Amniotic stem cell (primary cell): ENCODE measurements at regions not wholly inside any gene's neighbourhood (a gene's known extent, or its start where the extent isn't known, plus 50 kb on each side); places are given as distances from the start of the nearest gene placed in this dataset.
"Not testable (repeated sequence)": the region's sequence is repeated elsewhere in the genome, so short reads cannot be mapped to it uniquely, and the experiment has no call there.

ENCODE experiments used
- DNase-seq: peaks from one replicate; lab custom pipeline; 2025; lab: John Stamatoyannopoulos, UW

GRCh38 chr12:46983959-46984841 lies 95.2 kb upstream of the PCED1B start:
- DNase-seq = peak; percentile 24

- DNase-seq = no peak
These were observed 93.6 kb upstream of the PCED1B start for GRCh38 chr12:46985816-46986215.

- not testable (repeated sequence) for DNase-seq
These were observed 91.3 kb upstream of the PCED1B start for GRCh38 chr12:46988122-46988521.

DNA sequence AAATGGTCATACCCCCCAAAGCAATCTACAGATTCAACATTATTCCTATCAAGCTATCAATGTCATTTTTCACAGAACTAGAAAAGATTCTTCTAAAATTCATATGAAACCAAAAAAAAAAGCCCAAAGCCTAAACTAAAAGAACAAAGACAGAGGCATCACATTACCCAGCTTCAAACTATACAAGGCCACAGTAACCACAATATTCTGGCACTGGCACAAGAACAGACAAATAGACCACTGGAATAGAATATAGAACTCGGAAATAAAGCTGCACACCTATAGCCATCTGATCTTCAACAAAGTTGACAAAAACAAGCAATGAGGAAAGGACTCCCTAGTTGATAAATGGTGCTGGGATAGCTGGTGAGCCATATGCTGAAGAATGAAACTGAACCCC lies 89.2 kb upstream of the PCED1B start:
- DNase-seq = no peak

DNA sequence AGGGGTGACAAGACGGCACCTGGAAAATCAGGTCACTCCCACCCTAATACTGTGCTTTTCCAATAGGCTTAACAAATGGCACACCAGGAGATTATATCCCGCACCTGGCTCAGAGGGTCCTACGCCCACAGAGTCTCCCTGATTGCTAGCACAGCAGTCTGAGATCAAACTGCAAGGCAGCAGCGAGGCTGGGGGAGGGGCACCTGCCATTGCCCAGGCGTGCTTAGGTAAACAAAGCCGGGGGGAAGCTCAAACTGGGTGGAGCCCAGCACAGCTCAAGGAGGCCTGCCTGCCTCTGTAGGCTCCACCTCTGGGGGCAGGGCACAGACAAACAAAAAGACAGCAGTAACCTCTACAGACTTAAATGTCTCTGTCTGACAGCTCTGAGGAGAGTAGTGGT lies 87.4 kb upstream of the PCED1B start:
- not testable (repeated sequence) for DNase-seq

DNA sequence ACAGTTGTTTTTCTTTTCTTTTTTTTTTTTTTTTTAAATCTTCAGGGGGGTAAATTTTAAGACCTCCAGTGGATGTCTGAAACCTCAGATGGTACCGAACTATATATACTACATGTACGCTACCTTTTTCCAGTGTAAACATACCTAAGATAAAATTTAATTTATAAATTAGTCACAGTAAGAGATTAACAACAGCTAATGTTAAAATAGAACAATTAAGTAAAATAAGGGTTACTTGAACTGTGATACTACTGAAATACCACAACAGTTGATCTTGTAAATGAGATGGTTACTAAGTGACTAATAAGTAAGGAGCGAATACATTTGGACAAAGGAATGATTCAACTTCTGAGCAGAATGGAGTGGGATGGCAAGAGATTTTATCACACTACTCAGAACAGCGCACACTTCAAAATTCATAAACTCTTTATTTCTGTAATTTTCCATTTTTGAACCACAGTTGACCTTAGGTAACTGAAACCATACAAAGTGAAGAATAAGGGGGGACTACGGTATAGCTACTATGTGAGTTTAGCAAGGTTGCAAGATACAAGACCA lies 80.5 kb upstream of the PCED1B start:
- DNase-seq = peak; percentile 40

DNA sequence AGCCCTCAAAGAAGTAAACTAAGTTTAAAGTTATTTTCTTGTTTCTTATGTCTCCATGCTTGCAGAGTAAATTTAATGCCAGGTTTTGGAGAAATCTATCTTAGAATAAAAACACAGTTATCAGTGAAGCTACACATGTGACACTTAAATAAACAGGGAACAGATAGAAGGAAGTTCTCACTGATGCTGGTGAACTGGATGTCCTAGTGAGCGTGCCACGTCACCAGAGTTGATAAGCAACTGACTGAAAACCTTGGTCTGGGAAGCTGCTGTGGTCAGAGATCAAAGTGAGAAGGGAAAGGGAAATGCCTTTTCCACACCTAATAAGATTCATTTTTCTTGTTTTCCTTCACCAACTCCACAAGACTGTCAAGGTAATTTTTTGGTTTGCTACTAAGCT lies 74.8 kb upstream of the PCED1B start:
- no peak for DNase-seq

DNA sequence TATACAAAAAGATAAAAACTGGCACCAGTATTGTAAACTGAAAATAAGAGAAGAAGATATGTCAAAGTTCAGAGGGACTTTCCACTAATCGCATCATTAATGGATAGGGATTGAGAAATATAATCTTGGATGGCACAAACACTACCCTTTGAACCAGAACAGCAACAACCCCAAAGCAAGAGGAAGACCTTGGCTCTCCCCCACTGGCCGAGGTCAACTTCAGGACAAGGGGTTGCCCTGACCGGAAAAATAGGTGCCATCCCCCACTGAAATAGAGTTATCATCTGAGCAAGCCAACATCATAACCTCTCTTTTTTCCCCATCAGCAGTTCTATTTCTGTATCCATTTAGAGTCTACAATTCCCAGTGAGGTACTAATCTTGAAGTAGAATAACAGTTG lies 72.4 kb upstream of the PCED1B start:
- DNase-seq = no peak

DNA sequence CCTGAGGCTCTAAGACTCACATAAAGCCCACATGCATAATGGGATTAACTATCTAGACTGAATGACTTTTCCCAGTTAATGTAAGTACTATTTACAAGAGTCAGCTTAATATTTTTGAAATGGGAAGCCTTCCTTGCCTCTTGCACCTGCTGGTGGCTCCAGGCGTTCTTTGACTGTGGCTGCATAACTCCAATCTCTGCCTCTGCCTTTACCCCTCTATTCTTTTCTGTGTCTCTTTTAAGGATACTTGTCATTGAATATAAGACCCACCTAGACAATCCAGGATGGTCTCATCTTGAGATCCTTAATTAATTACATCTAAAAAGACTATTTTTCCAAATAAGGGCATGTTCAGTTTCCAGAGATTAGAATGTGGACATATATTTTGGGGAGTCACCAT lies 66.9 kb upstream of the PCED1B start:
- DNase-seq = no peak

DNA sequence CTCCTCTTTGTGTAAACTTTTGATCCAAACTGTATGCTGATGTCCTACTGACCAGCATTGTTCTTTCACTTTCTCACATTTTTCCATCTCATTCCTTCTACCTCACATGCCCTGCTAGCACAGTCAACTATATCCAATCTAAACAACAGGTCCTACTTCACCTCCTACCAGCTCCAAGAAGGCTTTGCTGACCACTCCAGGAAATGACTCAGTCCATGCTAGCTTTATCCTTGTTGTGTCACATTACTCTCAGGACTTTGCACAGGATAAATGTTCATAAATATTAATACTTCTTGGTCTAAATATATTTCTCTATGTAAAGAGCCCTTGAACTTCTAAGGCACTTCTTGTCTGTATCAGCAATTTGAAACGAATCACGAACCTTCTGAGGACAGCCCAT lies 64.9 kb upstream of the PCED1B start:
- peak; percentile 17 for DNase-seq

- DNase-seq = no peak
These were observed 64.0 kb upstream of the PCED1B start for GRCh38 chr12:47015381-47015780.

- DNase-seq = no peak
These were observed 62.2 kb upstream of the PCED1B start for GRCh38 chr12:47017041-47017713.

DNA sequence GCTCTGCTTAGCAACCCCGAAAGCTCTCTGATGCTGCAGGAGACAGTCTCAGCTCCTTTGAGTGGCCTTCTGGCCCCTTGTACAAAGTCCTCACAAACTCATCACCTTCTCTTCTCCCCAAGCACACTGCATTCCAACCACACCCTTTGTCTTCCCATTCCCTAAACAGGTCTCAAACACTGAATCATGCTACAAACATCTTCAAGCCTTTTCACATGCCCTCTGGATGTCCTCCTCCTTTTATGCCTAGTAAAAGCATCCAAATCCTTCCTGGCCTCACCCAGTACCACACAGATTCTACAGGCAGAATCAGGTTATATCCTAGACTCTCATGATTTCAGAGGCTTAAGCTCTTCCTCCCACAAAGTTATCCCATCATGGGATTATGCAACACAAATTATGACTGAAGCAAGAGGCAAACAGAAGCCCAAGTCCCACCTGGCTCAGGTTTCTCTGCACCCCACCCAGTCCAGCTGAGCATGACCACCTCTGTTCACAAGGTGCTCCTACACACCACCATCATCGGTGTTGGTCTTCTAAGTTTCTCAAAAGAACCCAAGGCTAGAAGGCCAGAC lies 61.4 kb upstream of the PCED1B start:
- DNase-seq = no peak

DNA sequence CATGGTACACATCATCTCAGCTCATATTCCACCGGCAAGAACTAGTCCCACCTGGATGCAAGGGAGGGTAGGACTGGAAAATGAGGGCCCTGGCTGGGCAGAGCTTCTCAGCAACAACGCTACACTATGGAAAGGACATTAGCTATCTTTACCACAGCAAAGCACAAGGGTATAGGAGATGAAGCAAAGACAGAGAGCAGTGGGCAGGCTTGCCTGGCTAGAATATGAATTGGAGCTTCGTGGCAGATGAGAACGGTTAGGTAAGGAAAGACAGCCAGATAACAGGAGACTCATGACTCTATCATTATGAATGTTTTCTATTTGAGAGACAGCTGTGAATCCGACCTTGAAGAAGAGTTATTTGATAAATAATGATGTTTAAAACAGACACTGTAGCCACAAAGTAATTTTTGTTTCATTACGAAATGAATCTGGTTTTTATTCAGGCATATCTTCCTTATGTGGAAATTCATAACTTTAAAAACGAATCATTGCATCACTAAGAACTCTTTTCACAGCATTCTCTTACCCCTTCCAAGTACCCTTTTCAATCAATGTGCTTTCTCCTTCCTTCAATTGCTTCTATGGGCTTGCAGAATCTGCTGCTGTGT lies 59.1 kb upstream of the PCED1B start:
- no peak for DNase-seq

DNA sequence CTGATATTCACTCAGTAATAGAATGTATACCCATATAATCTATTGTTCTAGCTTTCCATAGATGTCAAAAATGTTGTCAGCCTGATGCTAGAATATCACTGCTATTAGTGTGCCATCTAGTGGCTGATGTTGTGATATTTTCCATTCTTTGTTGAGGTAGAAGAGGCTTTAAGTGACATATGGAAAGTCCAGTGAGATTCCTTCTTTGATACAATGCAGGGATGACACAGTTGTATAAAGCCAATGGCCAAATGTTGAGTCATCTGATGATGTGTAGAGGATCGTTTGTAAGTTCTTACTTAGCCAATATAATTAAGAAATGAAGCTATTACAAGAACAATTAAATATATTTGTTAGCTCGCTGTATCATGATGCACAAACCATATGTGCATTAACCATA lies 58.1 kb upstream of the PCED1B start:
- DNase-seq = peak; percentile 82

DNA sequence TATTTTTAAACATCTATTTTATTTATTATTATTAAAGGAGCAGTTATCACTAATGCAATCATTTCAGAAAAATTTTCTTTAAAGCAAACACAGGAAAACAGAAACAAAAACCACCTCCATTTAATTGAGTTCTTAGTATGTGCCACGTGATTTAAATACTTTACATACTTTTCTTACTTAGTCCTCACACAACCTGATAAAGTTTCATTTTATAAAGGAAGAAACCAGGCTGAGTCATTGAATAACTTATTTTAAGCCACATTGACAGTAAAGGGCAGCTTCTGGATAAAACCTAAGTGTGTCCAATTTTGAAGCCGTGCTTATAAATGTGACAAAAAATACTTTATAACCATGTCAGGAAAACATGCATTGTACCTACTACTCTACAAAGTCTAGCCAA lies 57.1 kb upstream of the PCED1B start:
- peak; percentile 44 for DNase-seq

GRCh38 chr12:47023311-47023710 lies 56.1 kb upstream of the PCED1B start:
- no peak for DNase-seq

GRCh38 chr12:47023953-47024352 lies 55.5 kb upstream of the PCED1B start:
- DNase-seq = no peak

- DNase-seq = no peak
These were observed 55.0 kb upstream of the PCED1B start for GRCh38 chr12:47024463-47024862.

DNA sequence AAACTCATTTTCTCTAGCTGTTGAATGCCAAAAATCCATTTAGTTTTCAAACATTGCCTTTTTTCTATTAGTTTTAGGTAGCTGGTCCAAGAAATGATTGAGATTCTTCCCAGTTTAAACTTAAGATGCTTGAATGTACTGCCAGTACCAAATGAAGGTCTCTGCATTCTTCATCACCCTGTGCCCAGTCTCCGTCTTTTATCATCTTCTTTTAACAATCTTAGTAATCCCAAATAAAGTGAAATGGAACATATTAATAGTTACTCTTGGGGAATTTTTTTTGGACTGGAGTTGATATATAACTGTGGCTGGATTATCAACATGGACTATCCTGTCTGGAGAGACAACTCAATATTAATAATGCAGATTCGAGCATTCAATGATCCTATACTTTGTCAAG lies 54.1 kb upstream of the PCED1B start:
- DNase-seq = no peak

GRCh38 chr12:47025798-47026197 lies 53.6 kb upstream of the PCED1B start:
- no peak for DNase-seq

GRCh38 chr12:47026291-47026690 lies 53.1 kb upstream of the PCED1B start:
- DNase-seq = no peak
